ENCODE measurements at regions not wholly inside any gene's neighbourhood (a gene's known extent, or its start where the extent isn't known, plus 50 kb on each side); places are given as distances from the start of the nearest gene placed in this dataset.

DNA sequence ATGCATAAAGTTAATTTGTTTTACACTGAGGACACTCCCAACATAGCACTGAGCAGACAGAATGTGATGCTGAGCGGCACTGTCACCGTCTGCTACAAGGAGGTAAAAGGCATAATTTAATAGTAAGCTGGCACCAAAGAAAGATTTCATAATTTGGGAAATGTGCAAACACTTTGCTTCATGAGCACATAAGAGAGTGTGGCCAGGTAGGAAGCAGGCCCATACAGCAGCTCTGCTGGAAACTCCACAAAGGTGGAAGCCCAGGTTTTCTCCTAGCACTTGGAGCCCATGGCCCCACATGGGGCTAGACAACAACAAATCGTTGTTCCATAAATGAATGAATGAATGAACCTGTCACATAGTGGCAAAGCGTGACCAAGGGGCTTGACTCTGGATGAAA lies 68.5 kb upstream of the CACNA2D3 start:
- no peak for TF ChIP-seq EZH2 (optimal IDR thresholded peaks at IDR 0.05; ENCODE audit: low read depth, low read length)
- TF ChIP-seq CTCF (IDR thresholded peaks at IDR 0.05; ENCODE audit: low read length): no peak
- no peak for TF ChIP-seq EZH2phosphoT487 (IDR thresholded peaks at IDR 0.05; ENCODE audit: low read length)

Data from MM.1S (cell line).